ENCODE measurements at regions not wholly inside any gene's neighbourhood (a gene's known extent, or its start where the extent isn't known, plus 50 kb on each side); places are given as distances from the start of the nearest gene placed in this dataset.

- Histone ChIP-seq H3K27ac (ENCODE audit: control insufficient read depth, insufficient read depth, low read length) (no peak overlapping the region), H3K9ac (ENCODE audit: control insufficient read depth, extremely low read depth, insufficient read depth, low read length) (no peak overlapping the region), H4K20me1 (ENCODE audit: control insufficient read depth, extremely low read depth, insufficient read depth, low read length) (no peaks in the 10 kb centered on the region), H3K4me2 (ENCODE audit: control insufficient read depth, extremely low read depth, insufficient read depth, low read depth, low read length) (no peak overlapping the region), H3K4me3 (ENCODE audit: control insufficient read depth in 2 of 3, extremely low read depth in 1 of 3, insufficient read depth in 2 of 3, low read depth in 1 of 3, low read length in 3 of 3) (no peak overlapping the region), H3K4me1 (ENCODE audit: control insufficient read depth, extremely low read depth, insufficient read depth, low read length) (peaks cover 15% of the 10 kb centered on the region), H3K36me3 (ENCODE audit: control insufficient read depth in 2 of 2, extremely low read depth in 1 of 2, insufficient read depth in 2 of 2, low read length in 2 of 2) (no peaks in the 10 kb centered on the region), H2AFZ (ENCODE audit: control insufficient read depth, low read length) (no peak overlapping the region), H3K9me3 (ENCODE audit: control insufficient read depth, low read depth, low read length) (no peaks in the 10 kb centered on the region), H3K79me2 (ENCODE audit: control insufficient read depth, insufficient read depth, low read length) (no peaks in the 10 kb centered on the region), H3K9me1 (ENCODE audit: control insufficient read depth, extremely low read depth, insufficient read depth, low read length) (no peaks in the 10 kb centered on the region), H3K27me3 (ENCODE audit: control insufficient read depth, extremely low read depth, insufficient read depth, low read length) (no peaks in the 10 kb centered on the region)
- FAIRE-seq (no peak), DNase-seq (ENCODE audit: low read depth, low spot score) (no peak)
- dilution Hi-C loops (cut with MboI; ENCODE audit: extremely low pct_ligation_motif_present, low sequenced_read_pairs): no loop called here
- TF ChIP-seq EZH2 (IDR thresholded peaks at IDR 0.05; ENCODE audit: low read length) (no peak), CTCF (optimal IDR thresholded peaks at IDR 0.05 in 1 of 3, IDR thresholded peaks at IDR 0.05 in 1 of 3, conservative IDR thresholded peaks at IDR 0.05 in 1 of 3; ENCODE audit: extremely low read depth in 1 of 3, insufficient read depth in 2 of 3, low read length in 3 of 3) (no peak)
Observed at GRCh38 chr5:152551061-152551460, 146.0 kb upstream of the NMUR2 start.

- Histone ChIP-seq H3K9ac (ENCODE audit: control insufficient read depth, extremely low read depth, insufficient read depth, low read length) (no peak overlapping the region), H3K36me3 (ENCODE audit: control insufficient read depth in 2 of 2, extremely low read depth in 1 of 2, insufficient read depth in 2 of 2, low read length in 2 of 2) (no peaks in the 10 kb centered on the region), H3K27me3 (ENCODE audit: control insufficient read depth, extremely low read depth, insufficient read depth, low read length) (no peaks in the 10 kb centered on the region), H3K4me2 (ENCODE audit: control insufficient read depth, extremely low read depth, insufficient read depth, low read depth, low read length) (no peak overlapping the region), H2AFZ (ENCODE audit: control insufficient read depth, low read length) (no peak overlapping the region), H3K4me1 (ENCODE audit: control insufficient read depth, extremely low read depth, insufficient read depth, low read length) (no peaks in the 10 kb centered on the region), H3K27ac (ENCODE audit: control insufficient read depth, insufficient read depth, low read length) (no peak overlapping the region), H4K20me1 (ENCODE audit: control insufficient read depth, extremely low read depth, insufficient read depth, low read length) (no peaks in the 10 kb centered on the region), H3K9me3 (ENCODE audit: control insufficient read depth, low read depth, low read length) (no peaks in the 10 kb centered on the region), H3K79me2 (ENCODE audit: control insufficient read depth, insufficient read depth, low read length) (no peaks in the 10 kb centered on the region), H3K9me1 (ENCODE audit: control insufficient read depth, extremely low read depth, insufficient read depth, low read length) (no peaks in the 10 kb centered on the region), H3K4me3 (ENCODE audit: control insufficient read depth in 2 of 3, extremely low read depth in 1 of 3, insufficient read depth in 2 of 3, low read depth in 1 of 3, low read length in 3 of 3) (no peak overlapping the region)
- dilution Hi-C loops (cut with MboI; ENCODE audit: extremely low pct_ligation_motif_present, low sequenced_read_pairs): no loop called here
- DNase-seq (ENCODE audit: low read depth, low spot score): no peak
- no peak for TF ChIP-seq EZH2 (IDR thresholded peaks at IDR 0.05; ENCODE audit: low read length)
- no peak for FAIRE-seq
Observed at GRCh38 chr5:152556784-152557183, 151.7 kb upstream of the NMUR2 start.

GRCh38 chr5:152560512-152561137 is 155.5 kb upstream of the NMUR2 start:
- no peak overlapping the region for H3K27ac ChIP-seq (ENCODE audit: control insufficient read depth, insufficient read depth, low read length)

More at GRCh38 chr5:152560512-152561137, 155.5 kb upstream of the NMUR2 start:
- no peaks in the 10 kb centered on the region for H3K9me1 ChIP-seq (ENCODE audit: control insufficient read depth, extremely low read depth, insufficient read depth, low read length)
- no peaks in the 10 kb centered on the region for H4K20me1 ChIP-seq (ENCODE audit: control insufficient read depth, extremely low read depth, insufficient read depth, low read length)
- no peaks in the 10 kb centered on the region for H3K27me3 ChIP-seq (ENCODE audit: control insufficient read depth, extremely low read depth, insufficient read depth, low read length)
- no peak overlapping the region for H3K4me2 ChIP-seq (ENCODE audit: control insufficient read depth, extremely low read depth, insufficient read depth, low read depth, low read length)
- no peak for DNase-seq (ENCODE audit: low read depth, low spot score)
- no peaks in the 10 kb centered on the region for H3K9me3 ChIP-seq (ENCODE audit: control insufficient read depth, low read depth, low read length)
- no peak for TF ChIP-seq EZH2 (IDR thresholded peaks at IDR 0.05; ENCODE audit: low read length)
- TF ChIP-seq CTCF (optimal IDR thresholded peaks at IDR 0.05 in 1 of 3, IDR thresholded peaks at IDR 0.05 in 1 of 3, conservative IDR thresholded peaks at IDR 0.05 in 1 of 3; ENCODE audit: extremely low read depth in 1 of 3, insufficient read depth in 2 of 3, low read length in 3 of 3): peak; percentile 80 to 86 (median 84)
- H2AFZ ChIP-seq (ENCODE audit: control insufficient read depth, low read length): no peak overlapping the region
- H3K79me2 ChIP-seq (ENCODE audit: control insufficient read depth, insufficient read depth, low read length): no peaks in the 10 kb centered on the region
- dilution Hi-C loops (cut with MboI; ENCODE audit: extremely low pct_ligation_motif_present, low sequenced_read_pairs): no loop called here
- no peaks in the 10 kb centered on the region for H3K4me1 ChIP-seq (ENCODE audit: control insufficient read depth, extremely low read depth, insufficient read depth, low read length)
- H3K36me3 ChIP-seq (ENCODE audit: control insufficient read depth in 2 of 2, extremely low read depth in 1 of 2, insufficient read depth in 2 of 2, low read length in 2 of 2): no peaks in the 10 kb centered on the region
- H3K4me3 ChIP-seq (ENCODE audit: control insufficient read depth in 2 of 3, extremely low read depth in 1 of 3, insufficient read depth in 2 of 3, low read depth in 1 of 3, low read length in 3 of 3): no peak overlapping the region
- FAIRE-seq: peak; percentile 75
- no peak overlapping the region for H3K9ac ChIP-seq (ENCODE audit: control insufficient read depth, extremely low read depth, insufficient read depth, low read length)
